Karpas-422 (cell line): ENCODE measurements at regions not wholly inside any gene's neighbourhood (a gene's known extent, or its start where the extent isn't known, plus 50 kb on each side); places are given as distances from the start of the nearest gene placed in this dataset.

Source experiments
- DNase-seq: peaks from one replicate; pipeline ENCODE4 v3.0.0-alpha.2; 2015
- H2AFZ ChIP-seq: fragments of 200-600 bp; sonication (generic); 2 replicates; pipeline ENCODE4 v1.6.1; 2014; ENCODE audit warnings: antibody characterized with exemption, low read length, mixed read lengths
- H3K27ac ChIP-seq: fragments of 200-600 bp; sonication (generic); 2 replicates; pipeline ENCODE4 v1.5.1; 2014; ENCODE audit warnings: mild to moderate bottlenecking, low read length, moderate library complexity
- H3K27me3 ChIP-seq: fragments of 200-600 bp; sonication (generic); 2 replicates; pipeline ENCODE4 v1.6.1; 2014; ENCODE audit warnings: low read length, mixed read lengths
- H3K36me3 ChIP-seq: fragments of 200-600 bp; sonication (generic); 2 replicates; pipeline ENCODE4 v1.6.1; 2014; ENCODE audit warnings: low read length, mixed read lengths; ENCODE audit not compliant: insufficient read depth
- H3K4me1 ChIP-seq: fragments of 200-600 bp; sonication (generic); 2 replicates; pipeline ENCODE4 v1.6.1; 2014; ENCODE audit warnings: mild to moderate bottlenecking, low read length, mixed read lengths
- H3K4me2 ChIP-seq: fragments of 200-600 bp; sonication (generic); 2 replicates; pipeline ENCODE4 v1.6.1; 2014; ENCODE audit warnings: low read length, low read depth, mild to moderate bottlenecking; ENCODE audit not compliant: poor library complexity, severe bottlenecking
- H3K4me3 ChIP-seq: fragments of 200-600 bp; sonication (generic); 2 replicates; pipeline ENCODE4 v1.5.1; 2014; ENCODE audit warnings: mild to moderate bottlenecking, antibody characterized with exemption, low read length, mixed read lengths
- H3K79me2 ChIP-seq: fragments of 200-600 bp; sonication (generic); 2 replicates; pipeline ENCODE4 v1.6.1; 2014; ENCODE audit warnings: mild to moderate bottlenecking, low read length, mixed read lengths
- H3K9ac ChIP-seq: fragments of 200-600 bp; sonication (generic); 2 replicates; pipeline ENCODE4 v1.6.0; 2014; ENCODE audit warnings: low read length
- H3K9me2 ChIP-seq: fragments of 200-600 bp; sonication (generic), shearing (Covaris generic); replicated peaks from 2 replicates; pipeline ENCODE4 v1.6.0; 2014; ENCODE audit warnings: mild to moderate bottlenecking, low read length, moderate library complexity; ENCODE audit not compliant: insufficient read depth
- H3K9me3 ChIP-seq: fragments of 300-700, 200-600 bp; sonication (generic); 2 replicates; pipeline ENCODE4 v1.6.1; 2014; ENCODE audit warnings: low read length, mixed read lengths
- H4K20me1 ChIP-seq: fragments of 200-600 bp; sonication (generic); 2 replicates; pipeline ENCODE4 v1.6.1; 2014; ENCODE audit warnings: mild to moderate bottlenecking, antibody characterized with exemption, low read length, low read depth; ENCODE audit not compliant: insufficient read depth

DNA sequence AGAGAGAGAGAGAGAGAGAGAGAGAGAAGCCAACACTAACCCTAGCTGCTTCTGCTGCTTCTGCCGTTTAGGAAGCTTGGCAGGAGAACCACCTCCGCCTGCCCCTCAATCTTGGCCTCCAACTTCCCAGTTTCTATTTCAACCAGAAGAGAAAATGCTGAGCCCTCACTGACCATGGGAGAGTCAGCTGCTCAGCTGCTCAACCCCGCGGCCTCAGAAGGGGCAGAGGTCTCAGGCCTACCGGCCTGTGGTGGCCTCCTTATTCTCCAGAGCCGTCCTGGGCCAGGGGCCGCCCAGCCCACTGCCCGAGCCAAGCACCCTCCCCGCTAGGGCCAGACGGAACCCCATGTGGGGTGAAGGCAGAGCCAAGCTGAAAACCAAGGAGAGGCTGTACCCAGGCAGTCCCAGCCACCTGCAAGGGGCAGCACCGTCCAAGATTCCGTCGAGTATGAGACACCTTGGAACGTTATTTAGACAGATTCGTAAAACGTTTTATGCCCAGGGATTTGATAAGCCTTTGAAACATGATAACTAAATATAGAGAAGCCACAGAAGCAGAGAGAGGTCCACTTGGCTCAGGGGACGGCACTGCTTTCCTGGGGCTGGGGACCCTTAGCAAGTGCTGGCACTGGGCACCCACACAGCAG lies 116.6 kb downstream of the DLL1 start:
- Histone ChIP-seq H3K4me2 (no peak overlapping the region), H3K27ac (no peak overlapping the region), H3K9me2 (no peaks in the 10 kb centered on the region), H3K4me1 (no peaks in the 10 kb centered on the region), H3K9ac (no peak overlapping the region), H3K27me3 (no peaks in the 10 kb centered on the region), H3K36me3 (no peaks in the 10 kb centered on the region), H4K20me1 (no peaks in the 10 kb centered on the region), H3K9me3 (no peaks in the 10 kb centered on the region), H2AFZ (no peak overlapping the region), H3K4me3 (no peak overlapping the region), H3K79me2 (no peaks in the 10 kb centered on the region)
- DNase-seq, result peak; percentile 2

DNA sequence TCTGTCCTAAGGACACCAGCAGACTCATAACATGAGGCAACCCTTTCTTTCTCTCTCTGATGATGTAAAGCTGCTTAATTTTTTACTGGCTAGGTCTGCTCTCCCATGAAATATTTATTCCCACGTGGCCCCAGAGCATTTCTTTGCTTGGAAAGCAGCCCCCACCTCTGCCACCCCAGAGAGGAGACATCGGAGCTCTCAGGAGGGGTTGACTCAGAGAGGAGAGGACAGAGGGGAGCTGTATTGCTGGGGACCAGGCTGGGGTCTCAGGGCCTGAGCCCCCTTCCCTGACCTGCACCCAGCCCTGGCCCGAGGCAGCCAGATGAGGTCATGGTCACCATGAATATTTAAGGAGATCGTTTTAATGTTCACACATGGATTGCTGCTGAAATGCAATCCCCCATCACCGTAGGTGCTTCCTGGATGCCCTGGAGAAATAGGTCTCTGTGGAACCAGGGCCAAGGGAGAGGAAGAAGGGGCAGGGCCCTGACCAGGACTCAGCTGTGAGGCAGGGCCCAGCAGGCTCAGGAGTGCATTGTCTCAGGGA lies 117.5 kb downstream of the DLL1 start:
- no peak overlapping the region for H3K4me2 ChIP-seq
- no peak overlapping the region for H3K9ac ChIP-seq
- no peaks in the 10 kb centered on the region for H4K20me1 ChIP-seq
- no peak overlapping the region for H3K4me3 ChIP-seq
- no peaks in the 10 kb centered on the region for H3K4me1 ChIP-seq
- no peak overlapping the region for H3K27ac ChIP-seq
- H3K9me3 ChIP-seq, result no peaks in the 10 kb centered on the region
- peak; percentile 19 for DNase-seq
- H3K36me3 ChIP-seq, result no peaks in the 10 kb centered on the region
- no peaks in the 10 kb centered on the region for H3K27me3 ChIP-seq
- no peaks in the 10 kb centered on the region for H3K9me2 ChIP-seq
- no peaks in the 10 kb centered on the region for H3K79me2 ChIP-seq
- no peak overlapping the region for H2AFZ ChIP-seq

DNA sequence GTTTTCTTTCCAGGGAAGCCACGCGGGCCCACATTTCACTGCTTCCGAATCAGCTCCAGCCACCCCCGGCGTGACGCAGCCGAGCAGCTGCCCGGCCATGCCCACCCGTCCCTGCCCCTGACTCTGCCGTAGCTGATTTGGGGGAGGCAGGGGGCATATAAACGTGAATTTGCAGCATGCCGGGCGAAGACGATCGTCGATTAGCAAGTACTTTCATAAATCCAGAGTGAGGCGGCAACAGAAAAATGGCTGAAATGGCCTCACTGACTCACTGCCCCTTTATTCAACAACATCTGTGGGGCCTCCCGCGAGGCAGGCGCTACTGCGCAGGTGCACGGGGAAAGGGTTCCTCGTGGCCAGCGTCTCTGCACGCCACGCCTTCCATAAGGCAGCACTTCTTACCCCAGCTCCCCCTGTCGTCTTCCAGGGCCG lies 118.0 kb downstream of the DLL1 start:
- Histone ChIP-seq H3K4me3 (no peak overlapping the region), H3K9me3 (no peaks in the 10 kb centered on the region), H2AFZ (no peak overlapping the region), H3K4me2 (no peak overlapping the region), H3K27ac (no peak overlapping the region), H3K79me2 (no peaks in the 10 kb centered on the region), H3K36me3 (no peaks in the 10 kb centered on the region), H3K4me1 (no peaks in the 10 kb centered on the region), H4K20me1 (no peaks in the 10 kb centered on the region), H3K9me2 (no peaks in the 10 kb centered on the region), H3K9ac (no peak overlapping the region), H3K27me3 (no peaks in the 10 kb centered on the region)
- peak; percentile 31 for DNase-seq

DNA sequence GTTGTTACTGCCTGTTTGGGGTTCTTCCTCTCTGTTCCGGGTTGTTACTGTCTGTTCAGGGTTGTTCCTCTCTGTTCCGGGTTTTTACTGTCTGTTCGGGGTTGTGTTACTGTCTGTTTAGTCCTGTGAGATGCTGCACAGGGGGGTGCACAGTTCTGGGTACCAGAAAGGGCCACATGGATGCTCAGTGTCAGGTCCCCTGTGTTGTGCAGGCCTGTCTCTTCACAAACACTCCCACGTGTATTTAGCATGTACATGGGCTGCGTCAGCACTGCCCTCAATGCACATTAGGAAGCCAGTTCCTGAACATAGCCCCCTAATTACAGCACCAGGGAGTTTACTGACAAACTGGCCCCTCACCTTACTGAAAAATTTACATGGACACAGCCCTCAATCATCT lies 118.5 kb downstream of the DLL1 start:
- peak; percentile 30 for DNase-seq
- H3K4me1 ChIP-seq, result no peaks in the 10 kb centered on the region
- H3K27me3 ChIP-seq, result no peaks in the 10 kb centered on the region
- H3K4me2 ChIP-seq, result no peak overlapping the region
- no peaks in the 10 kb centered on the region for H3K9me3 ChIP-seq
- no peaks in the 10 kb centered on the region for H3K9me2 ChIP-seq
- H3K4me3 ChIP-seq, result no peak overlapping the region
- no peak overlapping the region for H2AFZ ChIP-seq
- no peaks in the 10 kb centered on the region for H3K36me3 ChIP-seq
- H3K27ac ChIP-seq, result no peak overlapping the region
- H3K9ac ChIP-seq, result no peak overlapping the region
- no peaks in the 10 kb centered on the region for H3K79me2 ChIP-seq
- no peaks in the 10 kb centered on the region for H4K20me1 ChIP-seq

DNA sequence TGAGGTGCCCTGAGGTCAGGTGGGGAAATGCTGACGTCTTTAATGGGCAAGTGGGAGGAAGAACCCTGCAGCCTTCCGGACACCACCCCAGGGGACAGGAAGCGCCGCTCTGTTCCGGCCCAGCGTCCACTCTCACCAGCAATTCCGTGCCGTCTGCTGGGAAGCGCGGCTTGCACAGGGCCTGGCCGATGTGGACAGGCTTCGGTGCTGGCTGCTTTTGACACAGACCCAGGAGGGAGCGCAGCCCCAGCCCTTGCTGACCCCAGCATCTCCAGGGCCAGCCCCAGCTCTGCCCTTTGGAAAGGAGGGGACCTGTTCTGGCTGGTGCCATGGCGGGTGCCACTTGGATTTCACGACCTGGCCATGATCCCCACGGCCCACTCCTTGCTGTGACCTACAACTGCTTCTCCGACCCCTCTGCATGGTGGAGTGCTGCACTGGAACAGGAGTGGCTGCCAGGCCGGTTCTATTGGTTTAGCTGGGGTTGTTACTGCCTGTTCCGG lies 123.2 kb downstream of the DLL1 start:
- H3K4me3 ChIP-seq, result no peak overlapping the region
- no peaks in the 10 kb centered on the region for H3K27me3 ChIP-seq
- no peaks in the 10 kb centered on the region; the same call in 1 of the 2 replicates for H3K9me3 ChIP-seq
- H3K36me3 ChIP-seq, result no peaks in the 10 kb centered on the region
- no peak overlapping the region for H2AFZ ChIP-seq
- H3K9ac ChIP-seq, result no peak overlapping the region
- H3K27ac ChIP-seq, result no peak overlapping the region
- no peaks in the 10 kb centered on the region for H3K4me1 ChIP-seq
- no peaks in the 10 kb centered on the region for H3K79me2 ChIP-seq
- H3K4me2 ChIP-seq, result no peak overlapping the region
- H3K9me2 ChIP-seq, result no peaks in the 10 kb centered on the region
- no peak for DNase-seq
- no peaks in the 10 kb centered on the region for H4K20me1 ChIP-seq

DNA sequence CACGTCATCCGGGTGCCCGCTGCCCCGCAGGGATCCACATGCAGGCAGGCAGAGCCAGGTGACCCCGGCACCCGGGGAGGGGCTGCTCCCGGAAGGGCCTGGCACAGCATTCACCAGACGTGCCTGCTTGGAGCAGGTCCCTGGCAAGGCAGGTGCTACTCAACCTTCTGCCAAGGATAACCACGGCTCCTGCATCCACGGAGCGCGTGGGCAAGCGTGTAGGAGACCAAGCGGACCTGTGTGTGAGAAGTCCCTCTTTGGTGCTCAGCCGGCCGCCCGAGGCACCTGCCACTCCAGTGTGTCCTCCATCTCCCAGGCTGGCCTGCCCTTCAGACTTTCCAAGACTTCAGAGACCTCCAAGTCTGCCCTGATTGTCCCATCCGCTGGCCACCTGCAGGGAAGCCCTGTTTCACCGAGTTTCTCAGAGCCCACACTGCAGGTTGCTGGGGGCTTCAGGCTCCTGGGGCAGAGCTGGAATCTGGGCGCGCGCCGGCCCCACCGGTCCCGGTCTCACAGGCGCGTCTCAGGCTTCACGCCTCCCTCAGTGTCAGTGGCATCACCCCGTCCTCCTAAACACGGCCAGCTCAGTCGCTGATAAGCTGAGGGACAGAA lies 124.3 kb downstream of the DLL1 start:
- Histone ChIP-seq H3K4me2 (no peak overlapping the region), H3K4me1 (no peaks in the 10 kb centered on the region), H4K20me1 (no peaks in the 10 kb centered on the region), H3K4me3 (no peak overlapping the region), H3K79me2 (no peaks in the 10 kb centered on the region), H3K9me2 (no peaks in the 10 kb centered on the region), H3K27me3 (no peaks in the 10 kb centered on the region), H2AFZ (no peak overlapping the region), H3K9me3 (no peaks in the 10 kb centered on the region; the same call in 1 of the 2 replicates), H3K27ac (no peak overlapping the region), H3K9ac (no peak overlapping the region), H3K36me3 (no peaks in the 10 kb centered on the region)
- DNase-seq, result no peak

DNA sequence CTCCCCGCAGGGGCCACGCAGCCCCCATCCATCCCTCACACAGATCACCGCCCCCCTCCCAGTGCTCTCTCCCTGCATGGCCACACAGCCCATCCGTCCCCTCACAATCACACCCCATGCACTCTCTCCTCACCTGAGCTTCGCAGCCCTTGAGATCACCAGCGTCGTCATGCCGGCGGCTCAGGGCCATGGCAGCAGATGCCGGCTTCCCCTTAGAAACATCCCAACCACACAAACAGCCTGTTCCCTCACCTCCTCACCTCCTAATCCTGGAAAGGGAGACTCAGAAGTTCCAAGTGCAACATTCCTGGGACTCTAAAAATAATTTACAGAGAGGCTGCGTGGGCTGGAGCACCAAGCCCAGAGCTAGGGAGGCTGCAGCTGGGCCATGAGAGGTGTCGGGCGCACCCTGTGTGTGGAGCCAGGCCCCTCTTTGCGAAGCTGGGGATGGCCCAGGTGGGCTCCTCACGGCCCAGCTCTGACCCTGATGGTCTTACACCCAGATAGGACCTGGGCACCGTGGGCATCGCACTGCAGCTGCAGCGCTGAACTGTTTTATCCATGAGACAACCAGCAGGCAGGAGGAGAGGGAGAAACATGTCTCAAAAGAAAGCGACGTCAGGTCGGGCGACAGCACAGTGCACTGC lies 125.3 kb downstream of the DLL1 start:
- H2AFZ ChIP-seq, result no peak overlapping the region
- no peak overlapping the region for H3K4me2 ChIP-seq
- H3K27me3 ChIP-seq, result no peaks in the 10 kb centered on the region
- no peaks in the 10 kb centered on the region for H3K79me2 ChIP-seq
- no peaks in the 10 kb centered on the region for H3K4me1 ChIP-seq
- no peak overlapping the region for H3K4me3 ChIP-seq
- peaks cover 5% of the 10 kb centered on the region for H3K9me3 ChIP-seq
- no peaks in the 10 kb centered on the region for H4K20me1 ChIP-seq
- no peaks in the 10 kb centered on the region for H3K36me3 ChIP-seq
- DNase-seq, result no peak
- H3K9ac ChIP-seq, result no peak overlapping the region
- H3K9me2 ChIP-seq, result no peaks in the 10 kb centered on the region
- H3K27ac ChIP-seq, result no peak overlapping the region

DNA sequence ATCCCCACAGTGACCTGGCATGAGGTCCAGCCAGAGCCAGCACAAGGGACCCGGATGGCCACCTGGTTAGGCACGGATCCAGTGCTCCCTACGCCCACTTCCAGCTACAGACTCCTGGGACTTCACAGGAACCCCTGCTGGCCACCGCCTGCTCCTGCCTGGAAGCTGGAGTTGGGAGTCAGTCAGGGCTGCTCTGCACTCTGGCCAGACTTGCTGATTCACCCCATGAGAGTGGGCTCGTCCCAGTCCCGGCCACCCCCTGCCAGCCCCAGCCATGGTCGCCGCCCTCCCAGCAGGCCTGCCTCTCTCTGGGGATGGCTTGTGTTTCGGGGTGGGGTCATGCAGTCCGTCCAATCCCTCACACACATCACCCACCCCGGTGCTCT lies 125.8 kb downstream of the DLL1 start:
- no peaks in the 10 kb centered on the region for H4K20me1 ChIP-seq
- H3K27me3 ChIP-seq, result no peaks in the 10 kb centered on the region
- H3K9ac ChIP-seq, result no peak overlapping the region
- peaks cover 7% of the 10 kb centered on the region for H3K9me3 ChIP-seq
- H3K79me2 ChIP-seq, result no peaks in the 10 kb centered on the region
- no peaks in the 10 kb centered on the region for H3K4me1 ChIP-seq
- no peak overlapping the region for H3K4me2 ChIP-seq
- H3K36me3 ChIP-seq, result no peaks in the 10 kb centered on the region
- DNase-seq, result no peak
- H2AFZ ChIP-seq, result no peak overlapping the region
- no peak overlapping the region for H3K4me3 ChIP-seq
- no peaks in the 10 kb centered on the region for H3K9me2 ChIP-seq
- no peak overlapping the region for H3K27ac ChIP-seq
